KMS-11 (cell line): ENCODE measurements at regions not wholly inside any gene's neighbourhood (a gene's known extent, or its start where the extent isn't known, plus 50 kb on each side); places are given as distances from the start of the nearest gene placed in this dataset.

Experiments used
- H2AFZ ChIP-seq: fragments of 200-600 bp; sonication (generic); 2 replicates; pipeline ENCODE4 v1.6.1; 2016; ENCODE audit warnings: antibody characterized with exemption, mixed run types, low read depth
- H3K27ac ChIP-seq: fragments of 200-600 bp; sonication (generic); 2 replicates; pipeline ENCODE4 v1.6.1; 2016; ENCODE audit warnings: mild to moderate bottlenecking, mixed run types
- H3K27me3 ChIP-seq: fragments of 200-600 bp; sonication (generic); 2 replicates; pipeline ENCODE4 v1.6.1; 2017; ENCODE audit warnings: mild to moderate bottlenecking, low read depth, mixed run types, moderate library complexity; ENCODE audit not compliant: insufficient read depth
- H3K36me3 ChIP-seq: fragments of 200-600 bp; sonication (generic); 2 replicates; pipeline ENCODE4 v1.6.1; 2017; ENCODE audit warnings: mild to moderate bottlenecking, mixed run types; ENCODE audit not compliant: insufficient read depth
- H3K4me1 ChIP-seq: fragments of 200-600 bp; sonication (generic); 2 replicates; pipeline ENCODE4 v1.6.1; 2016; ENCODE audit warnings: mild to moderate bottlenecking, low read depth, mixed run types; ENCODE audit not compliant: poor library complexity, severe bottlenecking
- H3K4me2 ChIP-seq: fragments of 200-600 bp; sonication (generic); 2 replicates; pipeline ENCODE4 v1.7.0; 2016; ENCODE audit warnings: mild to moderate bottlenecking, mixed run types
- H3K4me3 ChIP-seq: fragments of 200-600 bp; sonication (generic); IDR thresholded peaks from 2 replicates; pipeline ENCODE4 v1.6.1; 2017; ENCODE audit warnings: low read depth, low read length, mixed read lengths; ENCODE audit not compliant: insufficient read depth
- H3K79me2 ChIP-seq: fragments of 200-600 bp; sonication (generic); 2 replicates; pipeline ENCODE4 v1.6.1; 2016; ENCODE audit warnings: low read depth, mixed run types; ENCODE audit not compliant: insufficient read depth
- H3K9ac ChIP-seq: fragments of 200-600 bp; sonication (generic); 2 replicates; pipeline ENCODE4 v1.6.1; 2016; ENCODE audit warnings: mild to moderate bottlenecking, mixed run types
- H4K20me1 ChIP-seq: fragments of 200-600 bp; sonication (generic); 2 replicates; pipeline ENCODE4 v1.6.1; 2016; ENCODE audit warnings: mild to moderate bottlenecking, mixed run types; ENCODE audit not compliant: insufficient read depth
- TF ChIP-seq, protein P1 (sequence below): fragments of 200-600 bp; sonication (generic); conservative IDR thresholded peaks from 2 replicates; pipeline ENCODE4 v1.6.1; 2017; ENCODE audit warnings: low read depth, mild to moderate bottlenecking, antibody characterized with exemption, low read length, moderate library complexity, mixed read lengths

DNA sequence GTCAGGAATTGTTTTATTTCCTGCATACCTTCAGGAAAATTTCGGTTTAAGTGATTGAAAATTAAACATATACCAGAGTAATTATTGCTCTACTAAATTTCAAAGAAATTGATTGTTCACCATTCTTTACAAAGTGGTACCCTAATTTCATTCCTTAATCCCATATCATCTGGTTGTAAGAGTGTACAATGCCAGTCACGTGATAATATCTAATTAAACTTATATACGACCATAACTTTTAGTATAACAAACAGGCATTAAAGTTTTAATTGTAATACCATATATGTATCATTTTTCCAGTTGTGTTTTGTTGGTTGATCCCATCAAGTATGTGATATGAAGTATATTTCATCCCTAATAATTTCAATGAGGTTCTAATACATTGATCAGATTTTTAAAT, 74.8 kb upstream of the PLSCR5 start:
- Histone ChIP-seq H3K79me2 (no peaks in the 10 kb centered on the region), H3K9ac (no peak overlapping the region), H3K4me1 (peaks cover 14% of the 10 kb centered on the region), H3K4me3 (no peak overlapping the region), H3K36me3 (no peaks in the 10 kb centered on the region), H3K27me3 (no peaks in the 10 kb centered on the region), H2AFZ (no peak overlapping the region), H3K27ac (no peak overlapping the region), H4K20me1 (no peaks in the 10 kb centered on the region), H3K4me2 (no peak overlapping the region)
- TF ChIP-seq, protein P1, sequence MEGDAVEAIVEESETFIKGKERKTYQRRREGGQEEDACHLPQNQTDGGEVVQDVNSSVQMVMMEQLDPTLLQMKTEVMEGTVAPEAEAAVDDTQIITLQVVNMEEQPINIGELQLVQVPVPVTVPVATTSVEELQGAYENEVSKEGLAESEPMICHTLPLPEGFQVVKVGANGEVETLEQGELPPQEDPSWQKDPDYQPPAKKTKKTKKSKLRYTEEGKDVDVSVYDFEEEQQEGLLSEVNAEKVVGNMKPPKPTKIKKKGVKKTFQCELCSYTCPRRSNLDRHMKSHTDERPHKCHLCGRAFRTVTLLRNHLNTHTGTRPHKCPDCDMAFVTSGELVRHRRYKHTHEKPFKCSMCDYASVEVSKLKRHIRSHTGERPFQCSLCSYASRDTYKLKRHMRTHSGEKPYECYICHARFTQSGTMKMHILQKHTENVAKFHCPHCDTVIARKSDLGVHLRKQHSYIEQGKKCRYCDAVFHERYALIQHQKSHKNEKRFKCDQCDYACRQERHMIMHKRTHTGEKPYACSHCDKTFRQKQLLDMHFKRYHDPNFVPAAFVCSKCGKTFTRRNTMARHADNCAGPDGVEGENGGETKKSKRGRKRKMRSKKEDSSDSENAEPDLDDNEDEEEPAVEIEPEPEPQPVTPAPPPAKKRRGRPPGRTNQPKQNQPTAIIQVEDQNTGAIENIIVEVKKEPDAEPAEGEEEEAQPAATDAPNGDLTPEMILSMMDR: no peak

GRCh38 chr3:146679191-146679590, 74.0 kb upstream of the PLSCR5 start:
- H3K4me2 ChIP-seq: no peak overlapping the region
- H3K4me3 ChIP-seq: no peak overlapping the region
- no peaks in the 10 kb centered on the region for H3K27me3 ChIP-seq
- no peak overlapping the region for H2AFZ ChIP-seq
- TF ChIP-seq, protein P1: no peak
- H3K27ac ChIP-seq: no peak overlapping the region
- no peak overlapping the region for H3K9ac ChIP-seq
- peaks cover 6% of the 10 kb centered on the region for H3K4me1 ChIP-seq
- no peaks in the 10 kb centered on the region for H4K20me1 ChIP-seq
- H3K36me3 ChIP-seq: no peaks in the 10 kb centered on the region
- no peaks in the 10 kb centered on the region for H3K79me2 ChIP-seq

- Histone ChIP-seq H3K27me3 (no peaks in the 10 kb centered on the region), H3K27ac (no peak overlapping the region), H3K79me2 (no peaks in the 10 kb centered on the region), H3K4me1 (no peaks in the 10 kb centered on the region), H4K20me1 (no peaks in the 10 kb centered on the region), H3K9ac (no peak overlapping the region), H3K4me3 (no peak overlapping the region), H3K36me3 (no peaks in the 10 kb centered on the region), H2AFZ (no peak overlapping the region), H3K4me2 (no peak overlapping the region)
- TF ChIP-seq, protein P1: no peak
These were observed 67.8 kb upstream of the PLSCR5 start for GRCh38 chr3:146672941-146673340.

DNA sequence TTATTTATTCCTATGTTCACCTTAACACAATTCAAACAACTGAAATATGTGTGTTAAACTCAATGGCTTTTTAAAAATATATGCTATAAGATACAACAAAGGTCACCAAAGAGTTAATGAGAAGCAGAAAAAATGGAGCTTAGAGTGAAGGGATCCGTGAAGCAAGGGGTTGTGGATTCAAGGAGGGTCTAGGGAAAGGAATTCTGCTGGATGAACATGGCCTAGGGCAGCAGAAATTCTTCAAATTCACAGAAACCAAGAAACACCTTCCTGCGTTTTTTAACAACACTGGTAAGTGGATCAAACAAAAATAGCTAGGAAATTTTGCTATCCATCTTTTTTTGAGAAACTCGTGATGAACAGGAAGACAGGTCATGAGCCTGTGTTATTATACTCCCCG, 59.3 kb upstream of the PLSCR5 start:
- H3K27ac ChIP-seq: no peak overlapping the region
- no peaks in the 10 kb centered on the region for H3K36me3 ChIP-seq
- no peak overlapping the region for H3K4me3 ChIP-seq
- H3K9ac ChIP-seq: no peak overlapping the region
- TF ChIP-seq, protein P1: no peak
- no peaks in the 10 kb centered on the region for H4K20me1 ChIP-seq
- no peaks in the 10 kb centered on the region for H3K79me2 ChIP-seq
- no peaks in the 10 kb centered on the region for H3K27me3 ChIP-seq
- no peak overlapping the region for H2AFZ ChIP-seq
- no peak overlapping the region for H3K4me2 ChIP-seq
- H3K4me1 ChIP-seq: no peaks in the 10 kb centered on the region
